ENCODE measurements at regions not wholly inside any gene's neighbourhood (a gene's known extent, or its start where the extent isn't known, plus 50 kb on each side); places are given as distances from the start of the nearest gene placed in this dataset.

DNA sequence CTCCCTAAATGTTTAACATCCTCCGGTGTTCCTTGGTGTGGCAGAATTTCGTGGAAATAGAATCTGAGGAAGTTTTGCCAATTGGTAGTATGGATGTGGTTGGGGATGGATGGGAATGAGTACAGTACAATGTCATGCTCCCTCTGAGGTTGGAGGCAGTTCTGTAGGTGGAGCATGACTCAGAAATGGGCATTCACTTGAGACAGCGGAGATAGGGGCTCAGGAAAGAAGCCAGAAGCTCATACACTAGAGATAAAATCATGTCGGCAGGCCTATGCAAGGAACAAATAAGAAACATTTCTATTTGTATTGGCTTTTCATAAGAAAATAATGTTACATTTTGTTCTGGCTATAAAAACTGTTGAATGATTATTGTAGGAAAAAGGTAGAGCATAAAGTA is 196.0 kb downstream of the URB2 start:
- DNase-seq (ENCODE audit: low spot score): no peak

GRCh38 chr1:229825042-229825441 is 199.0 kb downstream of the URB2 start:
- no peak for DNase-seq (ENCODE audit: low spot score)

GRCh38 chr1:229828461-229828860 is 202.4 kb downstream of the URB2 start:
- DNase-seq (ENCODE audit: low spot score): no peak

- DNase-seq (ENCODE audit: low spot score): no peak
These were observed 206.6 kb downstream of the URB2 start for GRCh38 chr1:229832695-229833094.

DNA sequence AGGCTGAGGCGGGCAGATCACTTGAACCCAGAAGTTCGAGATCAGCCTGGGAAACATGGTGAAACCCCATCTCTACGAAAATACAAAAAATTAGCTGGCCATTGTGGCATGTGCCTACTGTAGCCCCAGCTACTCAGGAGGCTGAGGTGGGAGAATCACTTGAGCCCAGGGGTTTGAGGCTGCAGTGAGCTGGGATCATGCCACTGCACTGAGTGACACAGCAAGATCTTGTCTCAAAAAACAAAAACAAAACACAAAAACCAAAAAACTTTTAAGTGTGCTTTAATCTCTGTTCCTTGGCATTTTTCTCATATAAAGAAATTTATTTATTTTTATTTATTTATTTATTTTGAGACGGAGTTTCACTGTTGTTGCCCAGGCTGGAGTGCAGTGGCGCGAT is 208.2 kb downstream of the URB2 start:
- no peak for DNase-seq (ENCODE audit: low spot score)

DNA sequence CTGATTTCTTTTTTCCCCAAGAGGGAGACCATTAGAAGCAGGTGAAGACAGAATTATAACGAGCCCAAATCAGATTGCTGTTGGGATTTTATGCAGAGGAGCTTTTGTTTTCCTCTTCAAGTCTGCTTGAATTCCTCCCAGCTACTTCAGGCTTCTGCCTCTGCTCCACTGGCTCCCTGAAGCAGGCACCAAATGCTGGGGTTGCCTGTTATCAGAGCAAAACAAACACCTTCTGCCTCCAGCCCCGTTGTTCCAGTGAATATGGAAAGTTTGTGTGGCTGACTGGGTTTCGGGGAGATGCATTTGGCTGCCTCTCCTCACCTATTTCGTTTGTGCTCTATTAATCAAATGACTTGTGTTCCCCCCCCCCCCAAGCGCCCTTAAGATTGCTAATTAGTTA is 209.2 kb downstream of the URB2 start:
- no peak for DNase-seq (ENCODE audit: low spot score)

DNA sequence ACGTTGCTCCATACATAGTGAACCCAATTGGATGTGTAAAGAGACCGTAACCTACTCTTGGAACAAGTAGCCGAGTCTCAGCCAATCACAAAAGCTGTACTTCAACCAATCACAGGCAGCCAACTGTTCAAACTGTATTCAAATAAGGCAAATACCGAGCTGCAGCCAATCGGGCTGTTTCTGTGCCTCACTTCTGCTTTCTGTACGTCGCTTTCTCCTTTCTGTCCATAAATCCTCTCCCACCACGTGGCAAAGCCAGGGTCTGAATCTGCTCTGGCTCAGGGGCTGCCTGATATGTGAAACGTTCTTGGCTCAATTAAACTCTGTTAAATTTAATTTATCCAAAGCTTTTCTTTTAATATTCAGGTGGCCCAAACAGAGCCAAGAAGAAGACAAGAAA is 210.3 kb downstream of the URB2 start:
- peak; percentile 7 for DNase-seq (ENCODE audit: low spot score)

DNA sequence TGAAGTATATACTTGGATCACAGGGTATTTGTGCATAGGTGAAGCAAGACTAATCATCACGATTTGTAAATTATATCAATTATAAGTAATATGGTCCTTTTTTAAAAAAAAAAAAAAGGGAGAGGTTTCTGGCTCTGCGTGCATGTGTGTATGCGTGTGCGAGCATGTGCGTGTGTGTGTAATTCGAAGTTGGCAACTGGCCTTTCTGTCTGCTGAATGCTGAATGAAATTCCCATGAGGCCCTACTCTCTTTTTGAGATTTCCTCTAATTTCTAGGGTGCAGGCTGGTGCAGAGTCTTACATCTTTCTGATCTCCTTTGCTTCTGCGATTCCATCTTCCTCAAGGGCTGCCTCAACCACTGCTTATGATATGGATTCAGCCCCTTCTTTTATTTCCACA is 212.2 kb downstream of the URB2 start:
- DNase-seq (ENCODE audit: low spot score): no peak

DNA sequence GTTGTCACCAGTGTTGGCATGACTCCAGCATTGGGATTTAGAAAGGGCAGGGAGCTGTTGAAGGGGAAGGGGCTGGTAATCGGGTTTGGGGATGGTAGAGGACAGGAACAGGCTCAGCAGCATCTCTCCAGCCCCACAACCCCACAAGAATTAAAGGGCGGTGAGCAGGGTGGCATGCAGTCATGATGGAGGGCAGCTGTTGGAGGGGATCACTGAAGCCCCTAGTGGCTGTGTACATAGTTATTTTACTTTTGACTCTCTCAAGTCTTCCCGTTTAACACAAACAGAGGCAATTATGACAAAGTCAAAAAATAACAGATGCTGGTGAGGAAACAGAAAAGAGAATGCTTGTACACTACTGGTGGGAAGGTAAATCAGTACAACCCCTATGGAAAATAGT is 213.8 kb downstream of the URB2 start:
- DNase-seq (ENCODE audit: low spot score): peak; percentile 20

GRCh38 chr1:229841230-229841629 is 215.2 kb downstream of the URB2 start:
- DNase-seq (ENCODE audit: low spot score): peak; percentile 11

GRCh38 chr1:229842302-229843255 is 216.5 kb downstream of the URB2 start:
- no peak for DNase-seq (ENCODE audit: low spot score)

DNA sequence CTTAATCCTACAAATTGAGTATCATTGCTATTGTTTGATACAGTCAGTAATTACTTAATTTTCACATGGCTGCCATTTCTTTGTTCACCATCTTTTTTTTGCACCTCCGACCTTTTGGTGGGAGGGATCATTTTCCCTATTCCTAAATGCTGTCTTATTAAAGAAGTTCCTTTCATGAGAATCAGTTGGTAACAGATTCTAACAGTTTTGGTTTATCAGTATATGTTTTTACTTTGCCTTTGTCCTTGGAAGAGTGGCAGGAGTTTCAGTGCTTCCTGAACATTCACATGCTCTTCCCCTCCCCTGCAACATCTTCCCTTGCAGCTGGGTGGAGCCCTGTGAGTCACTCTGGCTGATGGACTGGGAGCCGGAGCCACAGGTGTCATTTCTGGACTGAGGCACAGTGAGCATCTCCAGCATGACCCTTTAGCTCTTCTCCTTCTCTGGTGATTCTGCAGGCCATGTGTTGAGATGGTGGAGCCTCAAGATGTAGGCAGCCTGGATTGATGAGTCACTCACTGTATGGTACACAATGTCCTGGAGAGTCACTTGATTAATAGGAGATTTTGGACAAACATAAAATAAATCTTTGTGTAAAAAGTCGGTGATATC is 217.7 kb downstream of the URB2 start:
- DNase-seq (ENCODE audit: low spot score): no peak

DNA sequence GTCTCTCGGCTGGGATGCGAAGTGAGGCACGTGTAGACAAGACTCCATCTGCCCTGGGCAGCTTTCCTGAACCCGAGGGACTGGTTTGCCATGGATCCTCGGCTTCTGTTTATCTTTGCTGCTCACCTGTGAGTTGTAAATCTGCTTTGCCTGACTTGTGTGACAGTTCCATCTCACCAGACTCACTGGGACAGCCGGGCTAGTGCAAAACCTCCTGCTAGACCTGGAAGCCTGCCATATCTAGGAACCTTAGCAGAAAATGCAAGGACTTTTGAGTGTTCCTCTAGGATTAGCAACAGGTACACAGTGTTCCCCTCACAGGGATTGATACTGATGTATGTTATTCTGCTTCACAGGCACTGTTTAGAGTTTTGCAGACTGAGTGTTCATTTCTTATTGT is 218.6 kb downstream of the URB2 start:
- DNase-seq (ENCODE audit: low spot score): no peak

DNA sequence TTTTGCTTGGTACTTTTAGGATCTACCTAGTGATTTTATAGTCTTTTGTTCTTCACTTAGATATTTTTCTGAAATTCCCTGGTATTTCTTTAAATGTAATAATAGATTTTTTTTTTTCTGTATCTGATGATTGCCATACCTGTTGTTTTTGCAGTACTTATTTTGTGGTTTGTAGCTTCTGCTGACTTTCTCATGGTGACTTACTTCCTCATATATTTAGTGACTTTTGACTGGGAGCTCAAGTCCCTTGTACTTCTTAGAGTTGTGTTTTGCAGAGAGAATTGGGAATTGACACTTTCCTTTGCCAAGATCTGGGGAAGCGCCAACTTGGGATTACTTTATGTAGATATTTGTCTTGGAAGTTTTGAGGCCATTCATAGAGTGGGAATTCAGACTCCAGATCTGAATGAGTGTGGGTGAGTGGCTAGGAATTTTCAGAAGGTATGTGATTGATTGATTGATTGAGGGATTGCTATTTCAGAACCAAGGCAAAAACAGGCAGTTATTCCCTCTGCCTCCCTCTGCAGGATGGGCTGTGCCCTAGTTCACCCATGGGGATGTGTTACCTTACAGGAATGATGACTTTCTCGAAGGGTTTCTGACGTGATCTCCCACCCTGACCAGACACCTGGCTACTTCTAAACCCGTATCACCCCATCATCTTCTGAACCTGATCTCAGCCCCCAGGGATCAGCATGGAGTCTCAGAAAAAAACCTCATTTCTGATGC is 219.5 kb downstream of the URB2 start:
- DNase-seq (ENCODE audit: low spot score): no peak

- no peak for DNase-seq (ENCODE audit: low spot score)
These were observed 220.3 kb downstream of the URB2 start for GRCh38 chr1:229846351-229846750.

GRCh38 chr1:229848752-229849677 is 218.0 kb upstream of the GALNT2 start:
- peak; percentile 63 for DNase-seq (ENCODE audit: low spot score)

DNA sequence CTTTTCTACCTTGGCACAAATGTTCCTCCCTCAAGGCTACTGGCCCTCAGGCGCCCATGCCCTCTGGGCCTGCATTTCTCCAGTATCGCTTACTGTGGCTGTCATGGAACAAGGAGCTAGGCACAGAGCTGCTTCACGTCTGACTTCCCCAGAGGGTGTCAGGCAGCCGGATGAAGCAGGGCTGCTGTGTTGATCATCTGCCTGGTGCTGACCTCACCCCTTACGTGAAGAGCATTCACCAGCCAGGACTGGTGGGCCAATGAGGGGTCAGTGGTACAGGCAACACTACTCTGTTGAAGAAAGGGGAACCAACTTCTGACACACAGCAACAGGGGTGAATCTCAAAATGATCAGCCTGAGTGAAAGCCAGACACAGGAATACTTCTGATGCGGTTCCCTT is 215.5 kb upstream of the GALNT2 start:
- DNase-seq (ENCODE audit: low spot score): no peak

GRCh38 chr1:229853751-229854150 is 213.3 kb upstream of the GALNT2 start:
- DNase-seq (ENCODE audit: low spot score): no peak

GRCh38 chr1:229854620-229855019 is 212.4 kb upstream of the GALNT2 start:
- DNase-seq (ENCODE audit: low spot score): no peak

- DNase-seq (ENCODE audit: low spot score): peak; percentile 86
These were observed 210.9 kb upstream of the GALNT2 start for GRCh38 chr1:229856009-229856650.

DNA sequence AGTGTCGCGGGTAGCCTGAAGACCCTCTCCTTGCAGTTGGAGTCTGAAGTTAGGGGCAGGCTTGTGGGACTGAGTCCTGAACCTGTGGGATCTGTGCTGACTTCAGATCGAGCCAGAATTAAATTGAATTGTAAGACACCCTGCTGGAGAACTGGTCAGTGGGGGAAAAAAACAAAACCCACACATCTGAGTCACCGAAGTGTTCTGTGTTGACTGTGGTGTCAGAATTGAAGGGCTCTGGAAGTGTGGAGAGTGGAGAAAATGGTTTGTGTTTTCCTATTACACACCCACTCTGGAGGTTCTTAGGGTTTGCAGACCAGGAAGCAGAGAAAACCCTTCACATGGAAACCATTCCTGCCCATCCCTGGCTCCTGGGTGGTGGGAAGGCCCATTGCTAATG is 209.5 kb upstream of the GALNT2 start:
- DNase-seq (ENCODE audit: low spot score): no peak
